GM19467 (cell line): ENCODE measurements at regions not wholly inside any gene's neighbourhood (a gene's known extent, or its start where the extent isn't known, plus 50 kb on each side); places are given as distances from the start of the nearest gene placed in this dataset.
"Not testable (repeated sequence)": the region's sequence is repeated elsewhere in the genome, so short reads cannot be mapped to it uniquely, and the experiment has no call there.

Experiments used
- ATAC-seq: cut with Tn5 transposase; IDR thresholded peaks from one replicate; pipeline ENCODE4 v1.9.1; 2021; ENCODE audit warnings: mild to moderate bottlenecking, moderate library complexity; ENCODE audit not compliant: unreplicated experiment

GRCh38 chr5:57066924-57067596 lies 106.8 kb upstream of the GPBP1 start:
- no peak for ATAC-seq

GRCh38 chr5:57067597-57067924 lies 106.3 kb upstream of the GPBP1 start:
- no peak for ATAC-seq

GRCh38 chr5:57069115-57069835 lies 104.6 kb upstream of the GPBP1 start:
- no peak for ATAC-seq

GRCh38 chr5:57072218-57072892 lies 101.5 kb upstream of the GPBP1 start:
- ATAC-seq, result no peak

- no peak for ATAC-seq
Observed at GRCh38 chr5:57082441-57083067, 91.3 kb upstream of the GPBP1 start.

GRCh38 chr5:57085306-57086081 lies 88.4 kb upstream of the GPBP1 start:
- no peak for ATAC-seq

GRCh38 chr5:57087947-57088346 lies 85.9 kb upstream of the GPBP1 start:
- ATAC-seq, result not testable (repeated sequence)

GRCh38 chr5:57094753-57095683 lies 78.8 kb upstream of the GPBP1 start:
- no peak for ATAC-seq

DNA sequence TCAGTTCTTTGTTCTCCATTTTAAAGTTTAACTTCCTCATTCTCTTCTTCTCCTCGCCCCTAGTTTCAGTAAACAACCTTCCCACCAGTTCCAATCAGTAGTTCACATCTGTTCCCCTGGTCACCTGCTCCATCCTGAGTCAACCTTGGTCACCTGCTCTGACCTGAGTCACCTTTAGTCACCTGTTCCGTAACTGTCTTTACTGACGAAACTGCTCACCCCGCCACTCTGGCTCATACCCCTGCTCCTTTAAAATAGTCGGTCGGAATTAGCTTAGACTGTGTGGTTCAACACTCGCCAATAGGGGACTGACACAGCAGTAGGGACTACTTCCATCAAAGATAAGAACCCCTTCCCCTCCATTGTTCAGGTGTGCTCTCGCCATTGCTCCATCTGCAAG lies 76.3 kb upstream of the GPBP1 start:
- ATAC-seq, result no peak

GRCh38 chr5:57102189-57102904 lies 71.5 kb upstream of the GPBP1 start:
- no peak for ATAC-seq

DNA sequence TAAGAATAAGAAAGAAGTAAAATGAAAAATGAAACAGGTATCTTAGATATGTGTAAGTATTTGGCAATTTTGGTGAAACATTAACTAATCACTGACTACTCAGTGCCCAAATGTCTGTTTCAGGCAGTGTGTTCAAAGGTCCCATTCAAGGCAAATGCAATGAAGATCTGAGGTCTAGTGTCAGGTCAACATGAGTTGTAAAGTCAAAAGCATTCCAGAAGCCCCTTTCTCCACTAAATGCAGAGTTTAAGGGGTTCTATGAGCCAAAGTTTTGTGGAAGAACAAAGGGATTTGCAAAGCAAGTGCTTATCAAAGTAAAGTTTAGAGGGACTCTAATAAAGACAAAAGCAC lies 71.0 kb upstream of the GPBP1 start:
- ATAC-seq, result no peak

DNA sequence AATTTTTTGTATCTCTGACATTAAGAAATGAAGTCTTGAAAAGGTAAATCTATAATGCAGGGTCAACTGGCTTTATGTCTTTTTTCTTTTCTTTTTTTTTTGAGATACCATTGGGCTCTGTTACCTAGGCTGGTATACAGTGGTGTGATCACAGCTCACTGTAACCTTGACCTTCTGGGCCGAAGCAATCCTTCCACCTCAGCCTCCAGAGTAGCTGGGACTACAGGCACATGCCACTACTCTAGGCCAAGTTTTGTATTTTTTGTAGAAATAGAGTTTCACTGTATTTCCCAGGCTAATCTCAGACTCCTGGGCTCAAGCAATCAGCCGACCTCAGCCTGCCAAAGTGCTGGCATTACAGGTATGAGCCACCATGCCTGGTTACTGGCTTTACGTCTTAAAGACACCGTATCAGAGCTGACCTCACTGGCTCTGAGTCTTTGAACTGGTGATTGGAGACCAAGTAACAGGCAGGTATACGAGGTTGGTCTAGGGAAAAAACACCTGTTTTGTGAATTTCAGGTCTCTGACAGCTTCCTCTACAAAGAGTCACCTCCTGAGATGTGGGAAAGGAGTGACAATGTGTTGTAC lies 70.4 kb upstream of the GPBP1 start:
- no peak for ATAC-seq

GRCh38 chr5:57106661-57107060 lies 67.2 kb upstream of the GPBP1 start:
- ATAC-seq, result no peak

GRCh38 chr5:57111993-57112392 lies 61.9 kb upstream of the GPBP1 start:
- no peak for ATAC-seq

DNA sequence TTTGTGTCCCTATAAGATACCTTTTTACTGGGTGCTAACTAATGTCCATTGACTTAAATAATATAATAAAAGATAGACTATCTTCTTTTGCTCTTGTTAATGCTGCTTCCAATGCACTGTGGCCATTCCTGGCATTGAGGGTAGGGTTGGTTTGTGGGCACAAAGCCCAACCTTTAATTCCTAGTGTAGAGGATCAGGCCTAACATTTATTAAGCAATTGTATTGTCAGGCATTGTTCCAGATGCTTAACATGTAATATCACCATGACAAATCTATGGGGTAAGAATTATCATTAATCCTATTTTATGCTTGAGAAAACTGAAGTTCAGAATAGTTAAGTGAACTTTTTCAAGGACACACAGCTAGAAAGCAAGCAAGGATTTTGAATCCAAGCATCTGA lies 60.4 kb upstream of the GPBP1 start:
- no peak for ATAC-seq

- no peak for ATAC-seq
Observed at GRCh38 chr5:57117596-57117995, 56.3 kb upstream of the GPBP1 start.

- no peak for ATAC-seq
Observed at GRCh38 chr5:57119031-57119430, 54.8 kb upstream of the GPBP1 start.

DNA sequence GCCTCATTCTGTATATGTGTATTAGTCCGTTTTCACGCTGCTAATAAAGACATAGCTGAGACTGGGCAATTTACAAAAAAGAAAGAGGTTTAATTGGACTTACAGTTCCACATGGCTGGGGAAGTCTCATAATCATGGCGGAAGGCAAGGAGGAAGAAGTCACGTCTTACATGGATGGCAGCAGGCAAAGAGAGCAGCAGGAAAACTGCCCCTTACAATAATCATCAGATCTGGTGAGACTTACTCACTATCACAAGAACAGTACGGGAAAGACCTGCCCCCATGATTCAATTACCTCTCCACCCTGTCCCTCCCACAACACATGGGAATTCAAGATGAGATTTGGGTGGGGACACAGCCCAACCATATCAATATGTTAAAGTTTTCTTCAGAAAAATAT lies 49.8 kb upstream of the GPBP1 start:
- no peak for ATAC-seq
